ENCODE measurements at regions not wholly inside any gene's neighbourhood (a gene's known extent, or its start where the extent isn't known, plus 50 kb on each side); places are given as distances from the start of the nearest gene placed in this dataset.

DNA sequence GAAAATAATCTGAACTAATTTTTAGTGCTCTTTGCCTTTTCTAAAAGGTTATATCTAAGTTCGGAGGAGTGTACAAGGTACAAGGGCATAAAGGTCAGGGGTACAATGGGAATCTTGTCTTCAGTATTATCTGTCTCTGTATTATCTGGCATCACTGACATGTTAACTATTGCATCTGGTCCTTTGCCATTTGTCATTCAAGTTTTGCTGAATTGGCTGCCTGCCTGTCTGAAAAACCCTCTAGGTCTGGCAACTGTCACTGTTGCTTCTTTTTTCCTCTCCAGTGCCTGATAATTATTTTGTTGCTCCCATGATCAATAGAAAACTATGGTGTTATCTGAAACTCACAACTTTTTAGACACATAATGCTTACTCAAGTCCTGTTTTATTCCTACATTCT, 112.5 kb upstream of the STK26 start:
- DNase-seq, result no peak

DNA sequence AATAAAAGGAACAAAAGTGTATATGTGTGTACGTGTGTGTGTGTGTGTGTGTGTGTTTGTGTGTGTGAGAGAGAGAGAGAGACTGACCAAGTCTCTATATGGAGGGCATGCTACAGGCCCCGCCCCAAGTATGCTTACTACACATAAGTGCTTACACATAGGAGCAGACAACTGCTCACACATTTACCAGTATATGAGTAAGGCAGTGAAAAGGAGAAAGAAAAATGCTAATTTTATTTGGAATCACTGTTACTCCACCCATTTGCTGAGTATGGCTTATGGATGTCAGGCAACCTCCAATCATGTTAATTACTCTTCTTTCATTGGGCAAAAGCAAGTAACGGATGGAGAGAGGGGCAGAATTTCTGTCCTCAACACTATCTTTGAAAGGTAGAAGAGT, 107.6 kb upstream of the STK26 start:
- DNase-seq, result no peak

DNA sequence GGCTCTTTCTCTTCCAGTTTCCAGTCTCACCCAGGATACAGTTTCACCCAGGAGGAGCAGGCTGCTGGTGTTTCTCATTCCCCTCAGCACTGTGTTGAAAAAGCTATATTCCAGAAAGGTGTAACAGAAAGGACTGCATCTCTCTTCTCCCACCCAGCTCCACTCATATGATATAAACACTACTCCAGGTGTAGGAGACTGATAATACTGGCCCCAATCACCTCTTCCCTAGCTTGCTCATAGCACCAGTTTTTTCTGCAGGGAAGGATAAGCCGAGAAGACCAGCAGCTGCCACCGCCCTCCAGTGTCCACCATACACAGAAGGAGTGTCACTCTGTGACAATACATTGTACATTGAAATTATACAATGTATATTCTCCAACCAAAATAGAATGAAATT, 105.5 kb upstream of the STK26 start:
- DNase-seq, result no peak

DNA sequence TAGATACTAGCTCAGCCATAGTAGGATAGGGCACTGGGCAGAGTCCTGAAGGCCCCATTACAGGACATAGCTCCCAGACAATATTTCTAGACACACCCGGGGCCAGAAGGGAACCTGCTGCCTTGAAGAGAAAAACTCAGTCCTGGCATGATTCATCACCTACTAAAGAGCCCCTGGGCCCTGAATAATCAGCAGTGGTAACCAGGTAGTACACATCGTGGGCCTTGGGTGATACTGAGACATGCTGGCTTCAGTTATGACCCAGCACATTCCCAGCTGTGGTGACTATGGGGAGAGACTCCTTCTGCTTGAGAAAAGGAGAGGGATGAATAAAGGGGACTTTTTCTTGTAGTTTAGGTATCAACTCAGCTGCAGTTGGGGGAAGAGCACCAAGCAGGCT, 104.3 kb upstream of the STK26 start:
- DNase-seq, result no peak

DNA sequence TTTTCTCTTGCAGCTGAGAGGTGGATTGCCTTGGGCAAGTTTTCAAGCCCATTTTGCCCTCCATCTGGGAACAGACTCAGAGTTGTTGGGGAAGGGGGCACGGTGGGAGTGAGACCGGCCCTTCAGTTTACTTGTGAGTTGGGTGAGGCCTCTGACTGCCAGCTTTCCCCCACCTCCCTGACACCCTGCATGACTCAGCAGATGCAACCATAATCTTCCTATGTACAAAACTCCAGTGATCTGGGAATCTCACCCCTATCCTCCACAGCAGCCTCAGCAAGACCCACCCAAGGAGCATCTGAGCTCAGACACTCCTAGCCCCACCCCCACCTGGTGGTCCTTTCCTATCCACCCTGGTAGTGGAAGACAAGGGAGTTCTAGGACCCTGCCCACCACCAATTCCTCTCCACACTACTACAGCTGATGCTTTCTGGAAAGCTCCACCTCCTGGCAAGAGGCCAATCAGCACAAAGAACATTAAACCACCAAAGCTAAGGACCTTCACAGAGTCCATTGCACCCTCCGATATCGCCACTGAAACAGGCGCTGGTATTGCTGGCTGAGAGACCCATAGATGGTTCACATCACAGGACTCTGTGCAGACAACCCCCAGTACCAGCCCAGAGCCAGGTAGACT, 99.4 kb upstream of the STK26 start:
- DNase-seq, result no peak

DNA sequence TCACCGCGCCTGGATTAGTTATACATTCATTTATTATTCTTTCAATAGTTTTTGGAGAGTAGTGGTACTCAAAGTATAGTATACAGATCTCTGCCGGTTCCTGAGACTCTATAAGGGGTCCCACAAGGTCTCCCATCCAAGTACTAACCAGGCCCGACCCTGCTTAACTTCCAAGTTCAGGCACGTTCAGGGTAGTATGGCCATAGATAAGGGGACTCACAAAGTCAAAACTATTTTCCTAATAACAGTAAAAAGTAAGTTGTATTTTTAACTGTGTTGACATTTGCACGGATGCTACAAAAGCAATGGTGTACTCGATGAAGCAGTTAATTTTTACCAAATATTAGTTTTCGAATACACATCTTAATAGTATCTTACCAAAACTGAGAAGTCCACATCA, 84.4 kb upstream of the STK26 start:
- DNase-seq, result no peak

DNA sequence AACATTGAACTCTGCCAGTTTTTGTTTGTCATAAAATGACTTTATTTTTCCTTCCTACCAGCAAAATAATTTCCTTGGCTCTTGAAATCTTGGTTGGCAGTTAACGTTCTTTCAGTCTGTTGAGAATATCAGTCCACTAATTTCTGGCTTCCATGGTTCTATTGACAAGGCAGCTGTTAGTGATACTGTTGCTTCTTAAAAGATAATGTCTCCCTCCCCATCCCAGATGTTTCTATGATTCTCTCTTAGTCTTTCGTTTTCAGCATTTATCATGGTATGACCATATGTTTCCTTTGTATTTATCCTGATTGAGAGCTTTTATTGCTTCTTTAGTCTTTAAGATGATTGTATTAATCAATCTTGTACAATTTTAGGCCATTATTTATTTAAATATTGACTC, 81.1 kb upstream of the STK26 start:
- no peak for DNase-seq

DNA sequence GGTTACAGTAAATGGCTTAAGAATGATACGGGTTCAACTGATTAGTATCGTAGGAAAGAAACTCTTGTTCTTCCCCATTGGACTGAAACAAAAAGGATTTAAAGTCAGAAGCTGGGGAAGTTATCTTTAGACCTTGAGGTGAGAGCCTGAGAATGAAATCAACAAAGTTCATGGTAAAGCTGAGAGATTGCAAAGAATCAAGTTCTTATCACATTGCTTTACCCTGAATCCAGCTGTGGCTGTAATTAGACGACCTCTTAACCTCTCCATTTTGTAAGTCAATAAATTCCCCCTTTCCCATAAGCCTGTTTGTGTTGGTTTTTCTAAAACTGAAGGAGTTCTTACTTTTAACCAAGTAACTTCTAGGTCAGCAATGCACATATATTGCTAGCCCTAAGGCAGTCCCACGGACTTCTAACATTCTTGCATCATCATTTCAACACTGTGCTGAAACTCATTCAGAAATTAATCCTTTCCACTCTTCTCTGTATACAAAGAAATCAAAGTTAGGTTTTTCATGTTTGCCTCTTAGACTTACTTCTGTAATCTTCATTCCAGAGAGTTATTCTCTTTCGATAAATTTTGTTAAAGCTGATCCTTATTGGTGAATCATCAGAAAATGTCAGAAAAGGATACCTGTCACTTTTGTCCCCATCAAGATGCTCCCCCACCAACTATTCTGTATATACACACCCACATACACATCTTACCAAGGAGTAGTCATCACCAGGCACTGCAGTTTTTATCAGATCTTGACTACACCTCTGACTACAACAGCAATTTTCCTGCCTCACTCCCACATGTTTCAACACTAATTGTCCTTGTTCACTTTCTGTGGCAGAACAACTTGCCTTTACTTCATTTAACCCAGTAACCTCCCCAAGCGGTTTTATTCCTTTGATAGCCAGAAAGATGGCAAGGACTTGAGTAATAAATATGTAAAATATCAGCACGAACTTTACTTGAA, 77.9 kb upstream of the STK26 start:
- DNase-seq, result no peak

DNA sequence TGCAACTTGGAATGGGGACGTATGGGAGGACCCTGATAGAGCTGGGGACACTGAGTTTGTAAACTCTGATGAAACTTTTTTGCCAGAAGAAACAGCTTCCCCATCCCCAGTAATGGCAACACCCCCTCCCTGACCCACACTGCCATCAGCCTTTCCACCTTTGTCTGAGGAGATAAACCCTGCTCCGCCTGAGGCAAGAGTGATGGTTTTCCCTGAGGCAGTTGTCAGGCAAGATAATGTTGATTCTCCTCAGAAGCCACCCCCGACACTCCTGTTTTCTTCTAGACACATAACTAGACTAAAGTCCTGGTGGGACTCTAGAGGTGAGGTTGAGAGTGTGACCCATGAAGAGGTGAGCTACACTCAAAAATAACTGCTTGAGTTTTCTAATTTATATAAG, 71.9 kb upstream of the STK26 start:
- DNase-seq, result no peak

DNA sequence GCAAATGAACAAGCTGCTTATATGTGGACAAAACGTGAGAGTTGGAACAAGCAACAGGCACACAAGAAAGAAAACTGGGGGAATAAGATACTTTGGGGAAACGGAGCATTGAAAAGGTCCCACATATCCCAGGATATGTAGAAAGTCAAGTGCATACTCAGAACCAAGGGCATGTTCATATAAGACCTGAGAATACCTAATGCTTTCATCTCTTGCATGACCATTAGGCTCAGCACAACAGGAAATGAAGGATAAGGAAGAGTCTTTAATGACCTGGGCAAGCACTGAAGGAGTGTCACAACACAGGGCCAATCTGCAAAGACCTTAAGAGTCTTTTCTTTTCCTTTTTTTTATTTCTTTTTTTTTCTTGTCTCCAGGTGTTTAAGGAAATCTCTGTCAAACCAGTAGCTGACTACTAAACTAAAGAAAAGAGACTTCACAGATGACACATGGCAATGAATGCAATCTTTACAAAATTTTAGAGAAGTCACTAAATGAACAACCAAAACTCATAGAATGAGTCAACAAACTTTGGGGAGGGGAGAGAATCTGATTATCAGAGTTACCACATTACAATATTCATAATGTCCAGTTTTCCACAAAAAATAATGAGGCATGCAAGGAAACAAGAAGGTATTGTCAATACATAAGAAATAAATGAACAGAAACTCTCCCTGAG, 67.9 kb upstream of the STK26 start:
- DNase-seq, result no peak

DNA sequence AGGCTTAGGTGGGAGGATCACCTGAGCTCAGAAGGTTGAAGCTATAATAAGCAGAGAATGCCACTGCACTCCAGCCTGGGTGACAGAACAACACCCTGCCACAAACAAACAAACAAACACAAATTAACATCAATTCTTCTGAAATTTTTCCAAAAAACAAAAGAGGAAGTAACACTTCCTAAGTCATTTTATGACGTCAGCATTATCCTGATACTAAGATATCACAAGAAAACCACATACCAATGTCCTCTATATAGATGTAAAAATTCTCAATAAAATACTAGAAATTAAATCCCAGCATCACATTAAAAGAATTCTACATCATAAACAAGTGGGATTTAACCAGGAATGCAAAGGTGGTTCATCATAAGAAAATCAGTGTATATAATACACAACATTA, 64.4 kb upstream of the STK26 start:
- no peak for DNase-seq

DNA sequence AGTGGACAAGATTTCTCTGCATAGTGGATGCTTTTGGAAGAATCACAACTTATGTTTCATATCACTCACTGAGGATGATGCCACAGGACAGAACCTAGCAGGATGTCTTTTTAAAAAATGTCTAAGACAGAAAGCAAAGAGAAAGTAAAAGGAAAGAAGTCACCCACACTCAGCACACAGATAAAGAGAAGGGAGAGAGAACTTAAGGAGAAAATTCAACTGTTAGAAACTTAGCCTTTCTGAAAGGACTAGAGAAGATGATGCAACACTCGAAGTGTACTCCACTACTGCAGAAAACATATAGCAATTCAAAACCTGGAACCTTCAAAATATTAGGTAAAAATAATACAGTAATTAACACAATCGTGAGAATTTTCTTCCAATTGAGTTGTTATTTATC, 52.8 kb upstream of the STK26 start:
- no peak for DNase-seq

Measured in CD4-positive, alpha-beta T cell treated with Interleukin-6 for 4 hours (primary cell).